Progenitor cell of endocrine pancreas (in vitro differentiated cells): ENCODE measurements at regions not wholly inside any gene's neighbourhood (a gene's known extent, or its start where the extent isn't known, plus 50 kb on each side); places are given as distances from the start of the nearest gene placed in this dataset.

Source experiments
- DNase-seq: peaks from one replicate; pipeline ENCODE4 v3.0.0; 2021; ENCODE audit warnings: low spot score; ENCODE audit not compliant: unreplicated experiment
- H3K27ac Mint-ChIP-seq: 2 replicates; pipeline ENCODE4 v1.8.0; 2021; ENCODE audit warnings: mild to moderate bottlenecking, moderate library complexity, mixed read lengths
- H3K27me3 Mint-ChIP-seq: 2 replicates; pipeline ENCODE4 v1.8.0; 2021; ENCODE audit warnings: mixed read lengths
- H3K36me3 Mint-ChIP-seq: 2 replicates; pipeline ENCODE4 v1.8.0; 2022; ENCODE audit warnings: mixed read lengths; ENCODE audit not compliant: insufficient read depth
- H3K4me1 Mint-ChIP-seq: 2 replicates; pipeline ENCODE4 v1.8.0; 2021; ENCODE audit warnings: low read depth, mixed read lengths
- H3K4me3 Mint-ChIP-seq: 2 replicates; pipeline ENCODE4 v1.8.0; 2021; ENCODE audit warnings: low read depth, mild to moderate bottlenecking, moderate library complexity, mixed read lengths
- H3K9me3 Mint-ChIP-seq: 2 replicates; pipeline ENCODE4 v1.8.0; 2021; ENCODE audit warnings: low read depth, mixed read lengths
- TF ChIP-seq, protein P1 (sequence below): fragments of 200-600 bp; sonication (generic); IDR thresholded peaks from one replicate; pipeline ENCODE4 v1.5.0; 2021; ENCODE audit warnings: antibody characterized with exemption, mild to moderate bottlenecking; ENCODE audit not compliant: unreplicated experiment

DNA sequence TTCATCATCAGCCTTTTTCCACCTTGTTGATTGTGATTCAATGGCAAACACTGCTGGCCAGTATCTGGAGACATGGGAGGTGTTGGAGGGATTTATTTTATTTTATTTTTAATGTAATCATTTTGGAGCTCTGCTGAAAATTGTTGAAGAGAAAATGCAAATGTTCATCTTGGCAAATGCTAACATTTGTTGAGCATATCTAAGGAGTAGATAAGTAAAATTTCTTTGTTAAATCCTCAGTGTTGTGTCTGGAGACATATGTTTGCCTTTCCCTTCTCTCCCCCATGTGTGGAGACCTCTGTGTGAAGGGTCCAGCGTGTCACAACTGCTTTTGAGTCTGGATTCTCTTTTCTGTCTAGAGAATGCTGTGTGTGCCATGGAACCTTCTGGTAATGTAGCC is 300.3 kb downstream of the FZD1 start:
- H3K9me3 Mint-ChIP-seq: no peaks in the 10 kb centered on the region
- no peak overlapping the region for H3K4me3 Mint-ChIP-seq
- peaks cover 6% of the 10 kb centered on the region for H3K27me3 Mint-ChIP-seq
- TF ChIP-seq, protein P1, sequence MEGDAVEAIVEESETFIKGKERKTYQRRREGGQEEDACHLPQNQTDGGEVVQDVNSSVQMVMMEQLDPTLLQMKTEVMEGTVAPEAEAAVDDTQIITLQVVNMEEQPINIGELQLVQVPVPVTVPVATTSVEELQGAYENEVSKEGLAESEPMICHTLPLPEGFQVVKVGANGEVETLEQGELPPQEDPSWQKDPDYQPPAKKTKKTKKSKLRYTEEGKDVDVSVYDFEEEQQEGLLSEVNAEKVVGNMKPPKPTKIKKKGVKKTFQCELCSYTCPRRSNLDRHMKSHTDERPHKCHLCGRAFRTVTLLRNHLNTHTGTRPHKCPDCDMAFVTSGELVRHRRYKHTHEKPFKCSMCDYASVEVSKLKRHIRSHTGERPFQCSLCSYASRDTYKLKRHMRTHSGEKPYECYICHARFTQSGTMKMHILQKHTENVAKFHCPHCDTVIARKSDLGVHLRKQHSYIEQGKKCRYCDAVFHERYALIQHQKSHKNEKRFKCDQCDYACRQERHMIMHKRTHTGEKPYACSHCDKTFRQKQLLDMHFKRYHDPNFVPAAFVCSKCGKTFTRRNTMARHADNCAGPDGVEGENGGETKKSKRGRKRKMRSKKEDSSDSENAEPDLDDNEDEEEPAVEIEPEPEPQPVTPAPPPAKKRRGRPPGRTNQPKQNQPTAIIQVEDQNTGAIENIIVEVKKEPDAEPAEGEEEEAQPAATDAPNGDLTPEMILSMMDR: no peak
- H3K36me3 Mint-ChIP-seq: no peaks in the 10 kb centered on the region
- H3K27ac Mint-ChIP-seq: no peak overlapping the region
- H3K4me1 Mint-ChIP-seq: peaks cover 31% of the 10 kb centered on the region
- no peak for DNase-seq

DNA sequence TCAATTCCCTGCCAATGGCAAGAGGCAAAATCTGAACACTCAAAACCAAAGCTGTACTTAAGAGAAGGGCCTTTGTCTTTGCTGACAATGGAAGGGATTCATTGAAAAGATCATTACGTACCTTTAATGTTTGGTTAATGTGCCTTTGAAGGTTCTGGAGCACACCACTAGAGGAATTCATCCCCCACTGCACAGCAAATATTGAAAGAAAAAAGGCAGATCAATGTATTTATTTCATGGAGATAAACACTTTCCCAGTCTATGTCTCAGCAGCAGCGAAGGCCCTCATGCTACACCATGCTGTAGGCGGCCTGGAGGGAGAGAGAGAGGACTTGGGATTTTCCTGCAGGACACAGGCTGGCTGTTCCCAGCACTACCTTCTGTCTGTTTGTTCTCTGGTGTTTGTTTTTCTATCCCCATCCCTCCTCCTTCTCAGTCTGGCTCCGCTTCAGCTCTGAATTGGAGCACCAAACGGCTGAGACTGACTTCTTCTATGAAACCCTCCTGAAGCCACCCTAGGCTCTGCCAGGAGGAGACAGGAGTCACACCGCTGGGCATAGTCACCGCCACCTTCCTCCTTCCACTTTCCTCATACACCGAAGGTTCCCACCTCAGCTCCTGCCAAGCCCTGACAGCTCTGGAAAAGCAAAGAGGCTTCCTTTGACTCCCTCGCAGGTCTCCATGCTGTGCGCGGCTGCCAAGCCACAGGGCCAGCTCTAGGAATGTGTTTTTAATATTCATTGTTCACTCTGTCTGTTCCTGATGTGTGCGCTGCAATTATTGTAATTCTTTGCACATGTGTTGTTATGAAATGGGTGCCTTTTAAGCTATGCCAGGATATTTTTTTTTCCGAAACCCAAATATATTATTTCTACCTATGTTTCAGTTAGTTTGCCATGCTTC is 301.5 kb downstream of the FZD1 start:
- Mint-ChIP-seq H3K4me1 (peaks cover 36% of the 10 kb centered on the region), H3K27me3 (peaks cover 2% of the 10 kb centered on the region), H3K9me3 (no peaks in the 10 kb centered on the region), H3K36me3 (no peaks in the 10 kb centered on the region), H3K27ac (peak overlapping the region; percentile 50), H3K4me3 (peak overlapping the region; percentile 7)
- TF ChIP-seq, protein P1: no peak
- no peak for DNase-seq

DNA sequence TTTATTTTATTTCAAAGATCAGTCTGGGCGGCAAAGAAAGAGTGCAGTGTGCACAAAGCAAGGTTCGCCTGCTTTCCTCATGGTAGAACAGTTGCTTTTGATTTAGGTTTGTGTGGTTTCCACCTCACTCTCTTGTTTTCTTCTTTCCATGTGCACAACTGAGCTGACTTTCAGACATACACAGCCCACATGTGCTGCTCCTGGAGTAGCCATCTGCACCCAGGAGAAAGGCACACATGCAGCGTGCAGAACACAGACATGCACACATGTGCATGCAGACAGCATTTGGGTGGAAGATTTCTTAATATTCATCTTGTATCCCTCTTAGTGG is 302.1 kb downstream of the FZD1 start:
- H3K27me3 Mint-ChIP-seq: no peaks in the 10 kb centered on the region
- H3K4me1 Mint-ChIP-seq: peaks cover 36% of the 10 kb centered on the region
- H3K36me3 Mint-ChIP-seq: no peaks in the 10 kb centered on the region
- no peaks in the 10 kb centered on the region for H3K9me3 Mint-ChIP-seq
- H3K4me3 Mint-ChIP-seq: no peak overlapping the region
- TF ChIP-seq, protein P1: no peak
- H3K27ac Mint-ChIP-seq: peak overlapping the region; percentile 50
- DNase-seq: no peak

DNA sequence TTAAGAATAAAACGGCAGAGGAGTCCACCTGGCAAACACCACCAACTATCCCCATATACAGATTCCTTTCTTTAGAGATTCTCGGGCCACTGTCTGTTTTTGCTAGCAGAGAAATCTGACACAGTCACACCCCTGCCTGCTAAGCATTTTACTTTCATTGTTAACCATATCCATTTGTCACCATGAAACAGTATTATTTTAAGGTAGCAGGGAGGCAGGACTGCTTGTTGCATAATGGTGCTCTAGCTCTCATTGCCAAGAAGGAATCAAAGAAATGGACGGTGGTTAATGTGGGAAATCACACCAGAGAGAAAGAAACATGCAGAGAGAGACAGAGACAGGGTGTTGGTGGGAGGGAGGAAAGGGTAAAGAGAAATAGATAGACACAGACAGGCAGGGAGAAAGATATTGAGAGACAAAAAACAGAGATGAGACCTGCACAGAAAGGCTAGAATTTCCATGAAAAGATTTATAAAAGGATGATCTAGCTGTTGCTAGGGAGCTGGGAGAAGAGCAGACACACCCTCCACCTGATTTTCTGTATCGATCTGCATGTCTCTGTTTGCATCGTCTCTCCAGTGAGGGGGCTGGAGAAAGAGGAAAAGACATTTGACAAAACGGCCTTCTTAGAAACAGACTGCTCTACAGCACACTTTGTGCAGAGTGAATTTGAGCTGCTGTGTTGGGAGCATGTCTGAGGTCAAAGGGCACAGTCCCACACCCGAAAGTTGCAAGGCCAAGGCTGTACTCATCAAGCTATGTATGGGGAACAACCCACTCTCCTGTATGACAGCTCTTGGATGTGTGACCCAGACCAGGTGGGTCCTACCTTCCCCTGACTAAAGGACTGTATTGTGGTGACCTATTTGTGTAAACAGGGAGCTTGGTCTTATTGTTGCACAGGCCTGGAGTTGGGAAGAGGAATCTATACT is 303.1 kb downstream of the FZD1 start:
- Mint-ChIP-seq H3K9me3 (no peaks in the 10 kb centered on the region), H3K4me3 (no peak overlapping the region), H3K27ac (no peak overlapping the region), H3K27me3 (no peaks in the 10 kb centered on the region), H3K36me3 (no peaks in the 10 kb centered on the region), H3K4me1 (peaks cover 36% of the 10 kb centered on the region)
- no peak for DNase-seq
- TF ChIP-seq, protein P1: no peak

DNA sequence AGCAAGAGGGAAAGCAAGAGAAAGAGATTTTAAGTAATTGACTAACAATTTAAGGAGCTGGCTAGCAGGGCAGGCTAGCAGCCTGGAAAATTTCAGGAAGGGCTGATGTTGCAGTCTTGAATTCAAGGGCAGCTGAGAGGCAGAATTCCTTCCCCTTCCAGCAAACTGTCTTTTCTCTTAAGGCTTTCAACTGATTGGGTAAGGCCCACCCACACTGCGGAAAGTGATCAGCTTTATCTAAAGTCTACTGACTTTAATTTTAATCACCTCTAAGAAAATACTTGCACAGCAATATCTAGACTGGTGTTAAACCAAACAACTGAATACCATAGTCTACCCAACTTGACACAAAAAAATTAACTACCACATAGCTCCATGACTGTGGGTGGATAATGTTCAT is 303.9 kb downstream of the FZD1 start:
- Mint-ChIP-seq H3K27ac (no peak overlapping the region), H3K27me3 (no peaks in the 10 kb centered on the region), H3K4me1 (peaks cover 33% of the 10 kb centered on the region), H3K9me3 (no peaks in the 10 kb centered on the region), H3K4me3 (no peak overlapping the region), H3K36me3 (no peaks in the 10 kb centered on the region)
- TF ChIP-seq, protein P1: no peak
- DNase-seq: no peak
